ENCODE measurements at regions not wholly inside any gene's neighbourhood (a gene's known extent, or its start where the extent isn't known, plus 50 kb on each side); places are given as distances from the start of the nearest gene placed in this dataset.

GRCh38 chr7:37555528-37555927, 106.9 kb upstream of the ELMO1 start:
- H3K14ac ChIP-seq (ENCODE audit: low read length) = no peak overlapping the region
- no peaks in the 10 kb centered on the region for H3K79me1 ChIP-seq (ENCODE audit: low read length)
- no peak overlapping the region for H4K8ac ChIP-seq (ENCODE audit: low read depth, low read length)
- no peaks in the 10 kb centered on the region for H3K36me3 ChIP-seq (ENCODE audit: control insufficient read depth in 1 of 2, insufficient read depth in 2 of 2, low read length in 2 of 2)
- peaks cover 0 to 3% of the 10 kb centered on the region in 2 experiments for H3K4me1 ChIP-seq (ENCODE audit: control insufficient read depth in 1 of 2, insufficient read depth in 2 of 2, low read length in 2 of 2)
- no peak overlapping the region for H2BK12ac ChIP-seq (ENCODE audit: low read length)
- H3K4me2 ChIP-seq (ENCODE audit: low read length) = no peak overlapping the region
- H2AFZ ChIP-seq (ENCODE audit: insufficient read depth, low read length, poor library complexity) = no peak overlapping the region
- no peak for DNase-seq
- no peak overlapping the region for H3K9ac ChIP-seq (ENCODE audit: low read length)
- H3K4me3 ChIP-seq (ENCODE audit: low read depth, low read length) = no peak overlapping the region
- no peak overlapping the region for H3K18ac ChIP-seq (ENCODE audit: low read length)
- H3K27ac ChIP-seq (ENCODE audit: low read depth, low read length) = no peak overlapping the region
- H2BK5ac ChIP-seq (ENCODE audit: low read depth, low read length, poor library complexity) = no peak overlapping the region
- H2BK120ac ChIP-seq (ENCODE audit: insufficient read depth, low read length, poor library complexity) = no peak overlapping the region
- peaks cover 6% of the 10 kb centered on the region for H3K9me3 ChIP-seq (ENCODE audit: insufficient read depth, low read depth, low read length)
- H4K91ac ChIP-seq (ENCODE audit: low read depth, low read length) = no peak overlapping the region
- H2AK5ac ChIP-seq (ENCODE audit: low read length) = no peak overlapping the region
- no peak overlapping the region for H3K4ac ChIP-seq (ENCODE audit: low read depth, low read length)
- no peaks in the 10 kb centered on the region for H3K27me3 ChIP-seq (ENCODE audit: insufficient read depth, low read length)
- no peaks in the 10 kb centered on the region for H3K79me2 ChIP-seq (ENCODE audit: control insufficient read depth, insufficient read depth, low read length, poor library complexity)
- H4K12ac ChIP-seq (ENCODE audit: low read depth, low read length) = no peak overlapping the region
- H3K23ac ChIP-seq (ENCODE audit: low read length) = no peak overlapping the region

GRCh38 chr7:37557571-37558209, 109.0 kb upstream of the ELMO1 start:
- peaks cover 6% of the 10 kb centered on the region for H3K9me3 ChIP-seq (ENCODE audit: insufficient read depth, low read depth, low read length)
- H4K8ac ChIP-seq (ENCODE audit: low read depth, low read length) = no peak overlapping the region
- H3K23ac ChIP-seq (ENCODE audit: low read length) = no peak overlapping the region
- DNase-seq = no peak
- H3K4me1 ChIP-seq (ENCODE audit: control insufficient read depth in 1 of 2, insufficient read depth in 2 of 2, low read length in 2 of 2) = peaks cover 0 to 5% of the 10 kb centered on the region in 2 experiments
- H2AK5ac ChIP-seq (ENCODE audit: low read length) = no peak overlapping the region
- H3K79me2 ChIP-seq (ENCODE audit: control insufficient read depth, insufficient read depth, low read length, poor library complexity) = no peaks in the 10 kb centered on the region
- H3K18ac ChIP-seq (ENCODE audit: low read length) = no peak overlapping the region
- H3K4me2 ChIP-seq (ENCODE audit: low read length) = no peak overlapping the region
- no CpG with 5 or more reads among the region's 5 CpGs for WGBS (ENCODE audit: extremely low coverage, insufficient coverage, insufficient read length)
- no peaks in the 10 kb centered on the region for H3K36me3 ChIP-seq (ENCODE audit: control insufficient read depth in 1 of 2, insufficient read depth in 2 of 2, low read length in 2 of 2)
- no peak overlapping the region for H3K9ac ChIP-seq (ENCODE audit: low read length)
- no peak overlapping the region for H3K27ac ChIP-seq (ENCODE audit: low read depth, low read length)
- no peak overlapping the region for H4K91ac ChIP-seq (ENCODE audit: low read depth, low read length)
- no peaks in the 10 kb centered on the region for H3K27me3 ChIP-seq (ENCODE audit: insufficient read depth, low read length)
- no peak overlapping the region for H2AFZ ChIP-seq (ENCODE audit: insufficient read depth, low read length, poor library complexity)
- no peak overlapping the region for H3K4me3 ChIP-seq (ENCODE audit: low read depth, low read length)
- H4K12ac ChIP-seq (ENCODE audit: low read depth, low read length) = no peak overlapping the region
- H2BK120ac ChIP-seq (ENCODE audit: insufficient read depth, low read length, poor library complexity) = no peak overlapping the region
- no peak overlapping the region for H3K4ac ChIP-seq (ENCODE audit: low read depth, low read length)
- no peak overlapping the region for H2BK5ac ChIP-seq (ENCODE audit: low read depth, low read length, poor library complexity)
- no peak overlapping the region for H3K14ac ChIP-seq (ENCODE audit: low read length)
- no peaks in the 10 kb centered on the region for H3K79me1 ChIP-seq (ENCODE audit: low read length)
- H2BK12ac ChIP-seq (ENCODE audit: low read length) = no peak overlapping the region

GRCh38 chr7:37558320-37559096, 109.8 kb upstream of the ELMO1 start:
- H3K18ac ChIP-seq (ENCODE audit: low read length) = no peak overlapping the region

GRCh38 chr7:37570145-37570544, 113.4 kb upstream of the GPR141 start:
- no peak overlapping the region for H3K23ac ChIP-seq (ENCODE audit: low read length)
- no peaks in the 10 kb centered on the region for H3K4me1 ChIP-seq (ENCODE audit: control insufficient read depth in 1 of 2, insufficient read depth in 2 of 2, low read length in 2 of 2)
- H4K91ac ChIP-seq (ENCODE audit: low read depth, low read length) = no peak overlapping the region
- H3K27ac ChIP-seq (ENCODE audit: low read depth, low read length) = no peak overlapping the region
- H2AFZ ChIP-seq (ENCODE audit: insufficient read depth, low read length, poor library complexity) = no peak overlapping the region
- no peak overlapping the region for H2BK12ac ChIP-seq (ENCODE audit: low read length)
- H3K18ac ChIP-seq (ENCODE audit: low read length) = no peak overlapping the region
- no peak overlapping the region for H4K8ac ChIP-seq (ENCODE audit: low read depth, low read length)
- no peak overlapping the region for H3K4me3 ChIP-seq (ENCODE audit: low read depth, low read length)
- whole genome bisulfite sequencing (ENCODE audit: extremely low coverage, insufficient coverage, insufficient read length) = no CpG with 5 or more reads among the region's 6 CpGs
- no peak overlapping the region for H2BK120ac ChIP-seq (ENCODE audit: insufficient read depth, low read length, poor library complexity)
- no peak overlapping the region for H2BK5ac ChIP-seq (ENCODE audit: low read depth, low read length, poor library complexity)
- H3K4ac ChIP-seq (ENCODE audit: low read depth, low read length) = no peak overlapping the region
- no peak overlapping the region for H4K12ac ChIP-seq (ENCODE audit: low read depth, low read length)
- no peaks in the 10 kb centered on the region for H3K79me2 ChIP-seq (ENCODE audit: control insufficient read depth, insufficient read depth, low read length, poor library complexity)
- DNase-seq = peak in 1 of 2 donors; percentile 47
- H3K14ac ChIP-seq (ENCODE audit: low read length) = no peak overlapping the region
- H3K36me3 ChIP-seq (ENCODE audit: control insufficient read depth in 1 of 2, insufficient read depth in 2 of 2, low read length in 2 of 2) = no peaks in the 10 kb centered on the region
- peaks cover 2% of the 10 kb centered on the region for H3K9me3 ChIP-seq (ENCODE audit: insufficient read depth, low read depth, low read length)
- H3K79me1 ChIP-seq (ENCODE audit: low read length) = no peaks in the 10 kb centered on the region
- no peak overlapping the region for H3K9ac ChIP-seq (ENCODE audit: low read length)
- H2AK5ac ChIP-seq (ENCODE audit: low read length) = no peak overlapping the region
- no peak overlapping the region for H3K4me2 ChIP-seq (ENCODE audit: low read length)
- no peaks in the 10 kb centered on the region for H3K27me3 ChIP-seq (ENCODE audit: insufficient read depth, low read length)

More at GRCh38 chr7:37558320-37559096, 109.8 kb upstream of the ELMO1 start:
- Histone ChIP-seq H3K27me3 (ENCODE audit: insufficient read depth, low read length) (no peaks in the 10 kb centered on the region), H2AFZ (ENCODE audit: insufficient read depth, low read length, poor library complexity) (no peak overlapping the region), H2BK120ac (ENCODE audit: insufficient read depth, low read length, poor library complexity) (no peak overlapping the region), H3K79me1 (ENCODE audit: low read length) (no peaks in the 10 kb centered on the region), H3K27ac (ENCODE audit: low read depth, low read length) (no peak overlapping the region), H2BK5ac (ENCODE audit: low read depth, low read length, poor library complexity) (no peak overlapping the region), H3K79me2 (ENCODE audit: control insufficient read depth, insufficient read depth, low read length, poor library complexity) (no peaks in the 10 kb centered on the region), H2BK12ac (ENCODE audit: low read length) (no peak overlapping the region), H3K36me3 (ENCODE audit: control insufficient read depth in 1 of 2, insufficient read depth in 2 of 2, low read length in 2 of 2) (no peaks in the 10 kb centered on the region), H3K9me3 (ENCODE audit: insufficient read depth, low read depth, low read length) (peaks cover 6% of the 10 kb centered on the region), H4K91ac (ENCODE audit: low read depth, low read length) (no peak overlapping the region), H3K4ac (ENCODE audit: low read depth, low read length) (no peak overlapping the region), H3K4me1 (ENCODE audit: control insufficient read depth in 1 of 2, insufficient read depth in 2 of 2, low read length in 2 of 2) (peaks cover 0 to 5% of the 10 kb centered on the region in 2 experiments), H4K8ac (ENCODE audit: low read depth, low read length) (no peak overlapping the region), H3K14ac (ENCODE audit: low read length) (no peak overlapping the region), H4K12ac (ENCODE audit: low read depth, low read length) (no peak overlapping the region), H3K4me3 (ENCODE audit: low read depth, low read length) (no peak overlapping the region), H3K4me2 (ENCODE audit: low read length) (no peak overlapping the region), H3K23ac (ENCODE audit: low read length) (no peak overlapping the region), H3K9ac (ENCODE audit: low read length) (no peak overlapping the region), H2AK5ac (ENCODE audit: low read length) (no peak overlapping the region)
- no peak for DNase-seq
- no CpG with 5 or more reads among the region's 3 CpGs for WGBS (ENCODE audit: extremely low coverage, insufficient coverage, insufficient read length)

All from trophoblast cell (in vitro differentiated cells and primary cell).